GM19099 (cell line): ENCODE measurements at regions not wholly inside any gene's neighbourhood (a gene's known extent, or its start where the extent isn't known, plus 50 kb on each side); places are given as distances from the start of the nearest gene placed in this dataset.

Experiments
- POLR2A ChIP-seq: IDR thresholded peaks from 3 replicates; pipeline ENCODE4 v1.6.1; 2011; ENCODE audit warnings: low read depth; ENCODE audit not compliant: insufficient read length; ENCODE audit errors: extremely low read depth

- no peak for TF ChIP-seq POLR2A
These were observed 666.7 kb downstream of the BCL11A start for GRCh38 chr2:59886759-59887158.

- no peak for TF ChIP-seq POLR2A
These were observed 667.9 kb downstream of the BCL11A start for GRCh38 chr2:59885541-59885940.

GRCh38 chr2:59884166-59884565, 669.3 kb downstream of the BCL11A start:
- TF ChIP-seq POLR2A: no peak

GRCh38 chr2:59882822-59883221, 670.6 kb downstream of the BCL11A start:
- TF ChIP-seq POLR2A: no peak

GRCh38 chr2:59882279-59882678, 671.2 kb downstream of the BCL11A start:
- no peak for TF ChIP-seq POLR2A

- TF ChIP-seq POLR2A: no peak
These were observed 672.2 kb downstream of the BCL11A start for GRCh38 chr2:59881218-59881617.

- no peak for TF ChIP-seq POLR2A
These were observed 673.7 kb downstream of the BCL11A start for GRCh38 chr2:59879700-59880131.

GRCh38 chr2:59875836-59876235, 677.6 kb downstream of the BCL11A start:
- TF ChIP-seq POLR2A: no peak

GRCh38 chr2:59874971-59875755, 678.3 kb downstream of the BCL11A start:
- no peak for TF ChIP-seq POLR2A

- no peak for TF ChIP-seq POLR2A
These were observed 679.1 kb downstream of the BCL11A start for GRCh38 chr2:59874361-59874760.

- no peak for TF ChIP-seq POLR2A
These were observed 681.6 kb downstream of the BCL11A start for GRCh38 chr2:59871830-59872229.

- no peak for TF ChIP-seq POLR2A
These were observed 684.5 kb downstream of the BCL11A start for GRCh38 chr2:59868981-59869380.

GRCh38 chr2:59866436-59866835, 687.0 kb downstream of the BCL11A start:
- TF ChIP-seq POLR2A: no peak

- no peak for TF ChIP-seq POLR2A
These were observed 694.9 kb downstream of the BCL11A start for GRCh38 chr2:59858540-59858939.

GRCh38 chr2:59857109-59857508, 696.3 kb downstream of the BCL11A start:
- TF ChIP-seq POLR2A: no peak

- TF ChIP-seq POLR2A: no peak
These were observed 697.1 kb downstream of the BCL11A start for GRCh38 chr2:59856391-59856790.

GRCh38 chr2:59853032-59853431, 700.4 kb downstream of the BCL11A start:
- TF ChIP-seq POLR2A: no peak
